NCI-H187 (cell line): ENCODE measurements at regions not wholly inside any gene's neighbourhood (a gene's known extent, or its start where the extent isn't known, plus 50 kb on each side); places are given as distances from the start of the nearest gene placed in this dataset.
A peak's percentile ranks its signal among the peaks of the same experiment; 100 is the strongest.
"Not testable (repeated sequence)": the region's sequence is repeated elsewhere in the genome, so short reads cannot be mapped to it uniquely, and the experiment has no call there.

Experiments used
- DNase-seq, 2 experiments: peaks; one replicate each; lab custom pipeline; 2025; lab: John Stamatoyannopoulos, UW

DNA sequence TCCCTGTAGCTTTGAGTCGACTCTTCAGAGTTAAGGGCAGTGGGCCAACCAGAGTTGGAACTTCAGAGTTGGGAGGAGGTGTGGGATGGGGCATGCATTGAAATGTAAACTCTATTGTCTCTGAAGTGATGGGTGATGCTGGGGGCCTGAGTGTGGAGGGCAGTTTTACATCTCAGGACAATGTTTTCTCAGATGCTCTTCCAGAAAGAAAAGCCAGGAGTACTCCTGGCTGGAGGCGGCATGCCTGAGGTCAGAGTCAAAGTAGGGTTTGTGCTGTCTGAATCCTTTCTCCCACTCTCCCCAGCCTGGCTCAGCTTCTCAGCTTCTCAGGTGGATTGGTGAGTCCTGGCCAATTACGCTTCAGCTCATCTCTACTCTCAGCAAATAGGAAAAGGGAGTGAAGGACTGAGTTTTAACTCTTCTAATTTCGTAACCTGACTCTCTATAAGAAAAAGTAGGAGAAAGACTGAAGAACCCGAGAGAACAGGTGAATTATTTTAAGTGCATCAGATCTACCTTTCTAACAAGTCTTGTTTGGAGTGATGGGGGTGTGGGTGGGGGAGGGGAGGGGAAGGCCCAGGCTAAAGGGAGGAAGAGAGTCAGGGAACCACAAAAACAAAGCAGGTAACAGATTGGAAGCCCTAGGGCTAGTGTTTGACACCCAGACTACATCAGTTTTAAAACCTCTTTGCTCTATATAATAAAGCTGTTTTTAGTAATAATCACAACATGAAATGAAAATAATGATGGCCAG, 107.5 kb upstream of the PELI1 start:
- DNase-seq = no peak

DNA sequence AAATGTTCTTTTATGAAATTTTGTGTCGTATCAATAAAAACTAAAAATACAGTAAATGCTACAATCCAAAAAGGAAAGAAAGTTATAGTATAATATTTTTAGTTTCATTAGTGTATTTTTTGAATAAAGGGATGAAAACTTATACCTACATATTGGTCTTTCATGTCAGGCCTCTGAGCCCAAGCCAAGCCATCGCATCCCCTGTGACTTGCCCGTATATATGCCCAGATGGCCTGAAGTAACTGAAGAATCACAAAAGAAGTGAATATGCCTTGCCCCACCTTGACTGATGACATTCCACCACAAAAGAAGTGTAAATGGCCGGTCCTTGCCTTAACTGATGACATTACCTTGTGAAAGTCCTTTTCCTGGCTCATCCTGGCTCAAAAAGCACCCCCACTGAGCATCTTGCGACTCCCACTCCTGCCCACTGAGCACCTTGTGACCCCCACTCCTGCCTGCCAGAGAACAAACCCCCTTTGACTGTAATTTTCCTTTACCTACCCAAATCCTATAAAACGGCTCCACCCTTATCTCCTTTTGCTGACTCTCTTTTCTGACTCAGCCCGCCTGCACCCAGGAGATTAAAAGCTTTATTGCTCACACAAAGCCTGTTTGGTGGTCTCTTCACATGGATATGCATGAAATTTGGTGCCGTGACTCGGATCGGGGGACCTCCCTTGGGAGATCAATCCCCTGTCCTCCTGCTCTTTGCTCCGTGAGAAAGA, 108.2 kb upstream of the PELI1 start:
- not testable (repeated sequence) for DNase-seq

DNA sequence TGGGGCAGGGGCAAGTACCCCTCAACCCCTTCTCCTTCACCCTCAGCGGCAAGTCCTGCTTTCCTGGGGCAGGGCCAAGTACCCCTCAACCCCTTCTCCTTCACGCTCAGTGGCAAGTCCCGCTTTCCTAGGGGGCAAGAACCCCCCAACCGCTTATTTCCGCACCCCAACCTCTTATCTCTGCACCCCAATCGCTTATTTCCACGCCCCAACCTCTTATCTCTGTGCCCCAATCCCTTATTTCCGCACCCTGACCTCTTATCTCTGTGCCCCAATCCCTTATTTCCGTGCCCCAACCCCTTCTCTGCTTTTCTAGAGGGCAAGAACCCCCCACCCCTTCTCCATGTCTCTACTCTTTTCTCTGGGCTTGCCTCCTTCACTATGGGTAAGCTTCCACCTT, 109.2 kb upstream of the PELI1 start:
- DNase-seq = not testable (repeated sequence)

DNA sequence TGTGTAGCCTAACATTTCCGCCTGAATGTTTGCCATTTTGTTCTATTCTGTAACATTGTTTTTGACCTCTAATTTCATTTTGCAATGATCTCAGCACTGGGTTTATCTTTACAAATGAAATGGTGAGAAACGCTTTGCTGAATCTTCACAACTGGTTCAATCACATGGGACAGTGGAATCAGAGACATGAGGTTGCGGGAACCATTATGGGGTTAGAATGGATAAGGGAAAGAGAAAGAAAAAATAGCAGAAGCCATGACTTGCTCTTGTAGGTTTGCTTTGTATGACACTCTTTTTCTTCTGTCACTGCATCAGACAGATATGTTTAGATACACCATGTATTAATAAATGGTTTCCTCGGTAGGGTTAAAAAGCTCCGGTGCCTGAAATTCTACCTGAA, 114.3 kb upstream of the PELI1 start:
- DNase-seq = no peak

GRCh38 chr2:64259312-64259711, 115.1 kb upstream of the PELI1 start:
- peak in 1 of 2 experiments; percentile 22 for DNase-seq

GRCh38 chr2:64260093-64260803, 116.0 kb upstream of the PELI1 start:
- DNase-seq = no peak

DNA sequence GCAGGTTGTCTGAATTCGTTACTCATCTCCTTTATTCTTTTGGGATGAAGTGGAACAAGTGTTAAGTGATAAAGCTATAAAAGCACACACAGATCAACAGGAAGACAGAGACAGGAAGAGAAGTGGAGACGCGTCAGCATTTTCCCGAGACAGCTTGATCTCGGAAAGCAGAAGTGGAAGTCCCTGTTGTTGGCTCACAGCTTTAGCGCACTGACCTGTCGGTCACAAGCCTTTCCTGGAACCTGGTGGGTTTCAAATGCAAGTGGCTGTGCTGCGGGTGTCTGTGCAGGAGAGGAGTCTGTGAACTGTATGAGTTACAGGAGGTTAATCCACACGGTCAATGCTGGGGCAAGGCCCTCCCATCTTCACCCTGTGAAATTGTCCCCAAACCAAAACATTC, 116.6 kb upstream of the PELI1 start:
- DNase-seq = no peak

- DNase-seq = no peak
Observed at GRCh38 chr2:64262071-64262470, 117.9 kb upstream of the PELI1 start.

GRCh38 chr2:64262816-64263215, 118.6 kb upstream of the PELI1 start:
- DNase-seq = no peak

DNA sequence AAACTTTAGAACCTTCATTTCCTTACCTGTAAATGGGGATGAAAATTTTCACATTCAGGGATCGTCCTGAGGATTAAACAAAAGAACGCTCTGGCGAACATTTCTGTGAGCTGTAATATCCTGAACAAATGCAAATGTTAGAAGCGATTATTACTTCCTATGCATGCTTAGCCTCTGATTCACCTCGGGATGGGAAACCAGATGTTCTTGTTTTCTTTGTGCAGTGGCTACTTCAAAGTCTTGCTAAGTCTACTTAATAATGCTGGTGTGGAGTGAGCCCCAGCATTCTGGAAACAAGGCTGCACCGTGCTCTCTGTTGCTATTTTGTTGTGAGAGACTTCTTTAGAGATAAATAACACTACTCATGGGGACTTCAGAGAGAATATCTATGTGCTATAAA, 119.1 kb upstream of the PELI1 start:
- DNase-seq = no peak

GRCh38 chr2:64267699-64268098, 123.5 kb upstream of the PELI1 start:
- no peak for DNase-seq

DNA sequence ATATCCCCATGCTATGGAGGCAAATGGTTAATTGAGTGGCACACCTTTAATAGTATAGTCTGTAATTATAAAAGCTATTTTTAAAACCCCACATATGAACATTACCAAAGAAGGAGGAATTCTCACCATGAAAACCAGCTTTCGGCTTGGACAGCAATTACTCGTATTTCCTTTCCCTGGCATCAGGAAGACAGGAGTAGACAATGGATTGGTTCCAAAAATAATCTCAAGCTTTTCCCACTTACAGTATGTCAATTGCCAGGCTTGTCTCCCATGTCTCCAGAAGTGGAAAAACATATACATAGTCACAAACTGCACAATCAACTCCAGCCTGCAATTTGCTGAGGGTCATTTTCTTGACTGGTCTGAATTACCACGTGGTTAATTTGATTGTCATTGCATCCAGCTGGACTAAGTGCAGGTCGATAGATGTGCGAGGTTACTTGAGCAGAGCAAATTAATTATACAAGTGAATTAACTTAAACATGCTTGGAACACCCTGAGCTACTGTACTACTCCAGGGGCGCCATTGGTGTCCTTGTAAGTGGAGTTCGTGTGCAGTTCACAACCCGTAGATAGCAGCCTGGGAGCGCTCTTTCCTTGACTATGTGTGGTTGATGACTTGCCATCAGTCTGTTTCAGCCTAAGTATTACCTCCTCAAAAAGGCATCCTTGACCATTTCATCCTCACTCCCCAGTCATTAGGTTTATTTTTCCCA, 124.3 kb upstream of the PELI1 start:
- no peak for DNase-seq

DNA sequence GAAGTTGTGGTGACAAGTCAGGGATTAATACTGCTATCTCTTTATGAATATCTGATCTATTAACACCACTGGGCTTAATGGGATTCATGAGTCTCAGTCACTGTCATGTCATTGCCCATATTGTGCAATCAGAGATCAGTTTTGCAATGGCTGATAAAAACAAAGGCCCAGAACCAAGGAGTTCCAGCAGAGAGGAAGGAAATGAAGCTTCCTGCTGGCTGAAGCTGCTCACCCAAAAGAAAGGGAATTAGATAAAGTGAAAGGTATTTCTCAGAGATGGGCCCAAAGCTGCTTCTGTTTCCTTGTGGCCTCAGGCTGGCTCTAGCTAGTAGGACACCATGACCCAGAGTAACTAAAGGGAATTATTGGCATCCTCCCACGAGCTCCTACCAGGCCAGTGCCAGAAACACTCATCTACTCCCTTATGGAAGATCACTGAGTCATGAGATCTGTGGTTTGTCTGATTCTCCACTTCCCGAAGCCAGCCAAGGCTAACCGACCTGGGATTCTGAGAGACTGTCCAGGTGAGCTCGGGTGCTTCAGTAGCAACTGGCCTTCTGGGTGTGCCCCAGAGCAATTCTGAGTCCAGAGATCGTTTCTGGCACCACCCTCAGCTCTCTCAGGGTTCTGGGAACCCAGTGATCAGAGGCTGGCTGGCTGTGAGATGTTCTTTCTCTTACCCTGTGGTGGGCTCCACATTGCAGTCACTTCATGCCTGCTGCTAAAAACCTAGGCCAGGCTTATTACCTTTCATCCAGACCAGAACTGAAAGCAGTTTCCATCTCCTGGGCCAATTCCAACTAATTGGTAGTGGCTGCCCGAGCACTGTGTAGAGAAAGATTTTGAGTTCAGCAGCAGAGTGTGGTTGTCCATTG, 129.5 kb upstream of the PELI1 start:
- DNase-seq = no peak

- no peak for DNase-seq
Observed at GRCh38 chr2:64274399-64275173, 130.4 kb upstream of the PELI1 start.

DNA sequence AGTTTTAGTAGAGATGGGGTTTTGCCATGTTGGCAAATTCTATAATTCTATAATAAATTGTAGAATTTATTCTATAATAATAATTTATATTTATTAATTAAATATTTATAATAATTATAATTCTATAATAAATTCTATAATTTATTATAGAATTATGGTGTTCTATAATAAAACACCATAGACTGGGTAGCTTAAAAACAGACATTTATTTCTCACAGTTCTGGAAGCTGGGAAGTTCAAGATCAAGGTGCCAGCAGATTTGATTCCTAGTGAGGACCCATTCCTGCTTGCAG, 130.9 kb upstream of the PELI1 start:
- no peak for DNase-seq

GRCh38 chr2:64276417-64277095, 132.3 kb upstream of the PELI1 start:
- no peak for DNase-seq

DNA sequence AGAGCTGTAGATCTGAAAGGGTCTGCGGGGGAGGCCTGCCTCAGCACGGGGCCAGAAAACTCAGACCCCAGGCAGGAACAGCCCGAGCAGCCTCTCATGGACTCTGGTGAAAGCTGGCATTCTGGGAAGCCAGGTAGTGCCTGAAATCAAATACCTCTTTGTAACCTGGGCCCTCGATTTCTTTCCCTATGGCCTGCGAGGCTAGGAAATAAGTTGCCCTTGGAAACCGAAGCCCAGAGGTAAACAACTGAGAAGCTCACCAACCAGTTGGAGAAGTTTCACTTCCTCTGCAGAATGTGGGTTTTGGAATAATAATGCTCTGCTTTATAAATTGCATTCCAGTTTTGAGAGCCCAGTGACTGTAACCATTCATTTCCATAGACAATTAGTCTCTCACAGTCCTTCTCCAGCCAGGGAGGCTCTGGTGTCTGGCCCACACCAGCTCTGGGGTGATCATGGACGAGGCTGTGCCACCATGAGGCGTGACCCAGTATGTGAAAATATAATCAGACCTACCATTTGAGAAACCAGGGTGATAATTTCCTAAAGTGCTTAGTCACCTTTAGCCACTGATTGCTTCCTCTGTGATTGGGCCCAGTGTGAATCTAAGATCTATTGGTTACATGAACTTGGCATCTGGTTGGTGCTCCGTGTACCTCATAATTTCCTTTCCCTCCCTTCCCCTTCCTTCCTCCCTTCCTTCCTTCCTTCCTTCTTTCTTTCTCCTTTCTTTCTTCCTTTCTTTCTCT, 133.1 kb upstream of the PELI1 start:
- no peak for DNase-seq

- DNase-seq = not testable (repeated sequence)
Observed at GRCh38 chr2:64280812-64281211, 136.6 kb upstream of the PELI1 start.

DNA sequence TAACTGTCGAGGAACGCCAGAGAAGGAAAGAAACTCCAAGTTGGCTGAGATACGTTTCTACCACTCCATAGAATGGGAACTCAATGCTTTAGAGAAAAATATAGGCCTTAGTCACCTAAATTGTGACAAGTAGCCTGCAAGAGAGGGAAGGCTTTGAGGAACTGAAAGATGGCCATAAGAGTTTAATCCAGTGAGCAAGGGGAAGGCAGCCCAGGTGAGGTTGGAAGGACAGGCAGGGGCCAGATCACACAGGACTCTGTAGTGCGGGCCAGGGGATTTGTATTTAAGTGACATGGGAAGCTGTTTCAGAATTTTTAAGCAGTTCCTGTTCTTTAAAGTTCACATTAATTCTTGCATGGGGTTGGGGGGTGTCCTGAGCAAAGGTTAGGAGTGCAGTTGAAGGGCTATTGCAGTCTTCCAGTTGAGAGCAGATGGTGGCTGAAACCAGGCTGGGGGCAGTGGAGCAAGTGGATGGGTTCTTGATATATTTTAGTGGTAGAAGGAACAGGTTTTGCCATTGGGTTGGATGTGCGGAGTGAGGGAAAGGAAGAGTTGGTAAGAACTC, 138.9 kb upstream of the PELI1 start:
- no peak for DNase-seq
